HepG2 (cell line): ENCODE measurements at regions not wholly inside any gene's neighbourhood (a gene's known extent, or its start where the extent isn't known, plus 50 kb on each side); places are given as distances from the start of the nearest gene placed in this dataset.

ENCODE experiments used
- ATAC-seq: fragments of 200-7000 bp; cut with Tn5 transposase; 3 replicates; pipeline ENCODE4 v1.9.1; 2020; ENCODE audit warnings: mild to moderate bottlenecking, moderate library complexity
- BruUV-seq: library from RNA; stranded (reverse); fragments of 400-500 nt; replicated peaks from 2 replicates; lab custom pipeline; 2021; lab: Mats Ljungman, UMichigan
- CTCF ChIA-PET: fragments of 300-600 bp; formaldehyde crosslinking; extraction: SDS; loops from one replicate; lab custom pipeline; 2021; ENCODE audit warnings: low total read pairs, inconsistent platforms, low intra/inter-chr PET ratio; lab: Yijun Ruan, JAX
- POLR2A ChIA-PET: fragments of 350-600 bp; sonication (Branson Sonifier 250); formaldehyde crosslinking; loops from one replicate; lab custom pipeline; 2020; ENCODE audit warnings: antibody characterized with exemption, inconsistent platforms; lab: Yijun Ruan, JAX
- DNase-seq: peaks from one replicate; pipeline ENCODE4 v3.0.0-alpha.2; 2015; ENCODE audit warnings: low spot score
- FAIRE-seq: peaks from 3 replicates; lab custom pipeline; 2011; peaks lifted over from hg19 to GRCh38; lab: Jason Lieb, UNC
- H2AFZ ChIP-seq: one replicate; pipeline ENCODE4 v1.6.1; 2011; ENCODE audit warnings: low read length, inconsistent platforms
- H3K27ac ChIP-seq: fragments of 300-600 bp; 3 replicates; pipeline ENCODE4 v1.8.0; 2011; ENCODE audit warnings: mixed run types, mild to moderate bottlenecking, mixed read lengths, low read length, inconsistent platforms; ENCODE audit not compliant: insufficient read depth; ENCODE audit errors: extremely low read length
- H3K27me3 ChIP-seq, 2 experiments: fragments of 200-600 bp in 1 of 2; 2 replicates in 1 of 2; 3 replicates in 1 of 2; pipeline versions ENCODE4 v1.6.0 to v1.8.0; 2011; ENCODE audit warnings: low read length in 2 of 2, mild to moderate bottlenecking in 2 of 2, moderate library complexity in 2 of 2, inconsistent platforms in 1 of 2; ENCODE audit not compliant: insufficient read depth in 2 of 2, control insufficient read depth in 1 of 2
- H3K36me3 ChIP-seq, 2 experiments: fragments of 200-600 bp in 1 of 2; replicated peaks in 1 of 2; 2 replicates in 1 of 2; 3 replicates in 1 of 2; pipeline versions ENCODE4 v1.5.1 to v1.8.0; 2011; ENCODE audit warnings: low read length in 2 of 2, inconsistent platforms in 1 of 2; ENCODE audit not compliant: insufficient read depth in 2 of 2, control insufficient read depth in 1 of 2
- H3K4me1 ChIP-seq: 2 replicates; pipeline ENCODE4 v1.5.1; 2012; ENCODE audit warnings: low read length, inconsistent platforms; ENCODE audit not compliant: insufficient read depth
- H3K4me2 ChIP-seq: 2 replicates; pipeline ENCODE4 v1.6.0; 2011; ENCODE audit warnings: low read depth, low read length, inconsistent platforms
- H3K4me3 ChIP-seq, 3 experiments: fragments of 200-600 bp in 1 of 3; sonication (generic), shearing (Covaris generic) in 1 of 3; replicated peaks in 1 of 3; 2 replicates each; pipeline ENCODE4 v1.5.1; 2011 to 2016; ENCODE audit warnings: low read length in 3 of 3, inconsistent platforms in 2 of 3, low read depth in 2 of 3, mild to moderate bottlenecking in 2 of 3, control low read depth in 1 of 3, mixed read lengths in 1 of 3; ENCODE audit not compliant: insufficient read depth in 1 of 3
- H3K79me2 ChIP-seq: one replicate; pipeline ENCODE4 v1.6.1; 2011; ENCODE audit warnings: low read length, inconsistent platforms; ENCODE audit not compliant: insufficient read depth
- H3K9ac ChIP-seq: 2 replicates; pipeline ENCODE4 v1.6.0; 2011; ENCODE audit warnings: mild to moderate bottlenecking, low read depth, low read length, inconsistent platforms; ENCODE audit not compliant: insufficient read depth
- H3K9me3 ChIP-seq: 2 replicates; pipeline ENCODE4 v1.5.1; 2012; ENCODE audit warnings: mild to moderate bottlenecking, low read length
- H4K20me1 ChIP-seq: 2 replicates; pipeline ENCODE4 v1.6.0; 2011; ENCODE audit warnings: inconsistent platforms, mild to moderate bottlenecking, low read length, moderate library complexity; ENCODE audit not compliant: insufficient read depth
- KDM3A ChIP-seq: IDR thresholded peaks from 2 replicates; pipeline ENCODE4 v1.6.1; 2018; ENCODE audit warnings: low read depth, missing compliant biosample characterization
- SP4 ChIP-seq: sonication (generic); formaldehyde crosslinking; IDR thresholded peaks from 2 replicates; pipeline ENCODE4 v1.8.1; 2023; ENCODE audit warnings: mild to moderate bottlenecking, missing genetic modification reagents
- ZNF468 ChIP-seq: sonication (generic); formaldehyde crosslinking; IDR thresholded peaks from 2 replicates; pipeline ENCODE4 v1.8.0; 2022; ENCODE audit warnings: mild to moderate bottlenecking, moderate library complexity, missing genetic modification reagents
- ZNF772 ChIP-seq: sonication (generic); formaldehyde crosslinking; IDR thresholded peaks from 2 replicates; pipeline ENCODE4 v1.5.0; 2020; ENCODE audit warnings: mild to moderate bottlenecking, missing genetic modification reagents
- WGBS: methylation state at CpG from one replicate; pipeline ENCODE4 v1.1.6; 2017; ENCODE audit warnings: low lambda C conversion rate; 5-methylcytosine and 5-hydroxymethylcytosine counted together
- in situ Hi-C: cut with HindIII; loops from 2 replicates; pipeline ENCODE4 v1.10.0; 2017; ENCODE audit warnings: low pct_unique_long_range_greater_than_20kb; ENCODE audit not compliant: extremely low pct_ligation_motif_present
- intact Hi-C: fragments of 100-400 bp; cut with micrococcal nuclease; formaldehyde crosslinking; loops from one replicate; pipeline ENCODE4 v1.10.0; 2022; ENCODE audit not compliant: unreplicated experiment
- TF ChIP-seq, protein P1 (sequence below): sonication (generic); formaldehyde crosslinking; IDR thresholded peaks from 2 replicates; pipeline ENCODE4 v1.8.1; 2022; ENCODE audit warnings: low read depth, mild to moderate bottlenecking, missing genetic modification reagents
- TF ChIP-seq, protein P2 (sequence below): sonication (generic); formaldehyde crosslinking; IDR thresholded peaks from 2 replicates; pipeline ENCODE4 v1.8.0; 2023; ENCODE audit warnings: mild to moderate bottlenecking, missing genetic modification reagents

DNA sequence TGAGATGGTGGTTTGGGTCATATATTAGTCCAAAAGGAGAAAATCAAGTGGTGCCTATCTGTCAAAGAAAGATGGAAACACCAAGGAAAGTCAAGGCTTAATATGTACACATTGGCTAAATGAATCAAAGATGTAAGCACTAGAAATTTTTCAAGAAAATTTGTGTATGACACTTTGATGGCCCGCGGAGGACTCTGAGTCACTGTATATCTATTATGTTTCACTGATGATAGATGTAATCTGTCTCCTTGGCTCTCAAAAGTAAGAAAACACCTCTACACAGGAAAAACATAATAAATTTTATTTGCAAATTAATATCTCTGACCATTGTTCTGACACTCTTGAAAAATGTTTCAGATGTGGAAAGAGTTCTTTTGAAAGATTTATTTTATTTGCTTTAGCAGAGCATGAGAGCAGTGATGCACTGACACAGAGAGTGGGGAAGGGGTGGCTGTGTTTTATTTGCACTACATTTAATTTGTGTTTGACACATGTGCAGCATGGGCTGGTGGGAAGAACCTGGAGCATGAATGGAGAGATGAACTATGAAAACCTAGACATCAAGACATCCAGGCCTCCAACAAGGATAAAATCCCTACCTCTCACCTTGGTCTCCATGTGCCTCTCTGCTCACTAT lies 180.8 kb upstream of the GAS1 start:
- H4K20me1 ChIP-seq: no peaks in the 10 kb centered on the region
- H3K79me2 ChIP-seq: no peaks in the 10 kb centered on the region
- DNase-seq (no peak), FAIRE-seq (no peak), ATAC-seq (no peak)
- no TSS peak for BruUV-seq
- intact Hi-C loops (no loop called here), in situ Hi-C loops (no loop called here)
- no peak overlapping the region for H3K4me3 ChIP-seq
- no peaks in the 10 kb centered on the region for H3K36me3 ChIP-seq
- no peaks in the 10 kb centered on the region for H3K4me1 ChIP-seq
- TF ChIP-seq, protein P1, sequence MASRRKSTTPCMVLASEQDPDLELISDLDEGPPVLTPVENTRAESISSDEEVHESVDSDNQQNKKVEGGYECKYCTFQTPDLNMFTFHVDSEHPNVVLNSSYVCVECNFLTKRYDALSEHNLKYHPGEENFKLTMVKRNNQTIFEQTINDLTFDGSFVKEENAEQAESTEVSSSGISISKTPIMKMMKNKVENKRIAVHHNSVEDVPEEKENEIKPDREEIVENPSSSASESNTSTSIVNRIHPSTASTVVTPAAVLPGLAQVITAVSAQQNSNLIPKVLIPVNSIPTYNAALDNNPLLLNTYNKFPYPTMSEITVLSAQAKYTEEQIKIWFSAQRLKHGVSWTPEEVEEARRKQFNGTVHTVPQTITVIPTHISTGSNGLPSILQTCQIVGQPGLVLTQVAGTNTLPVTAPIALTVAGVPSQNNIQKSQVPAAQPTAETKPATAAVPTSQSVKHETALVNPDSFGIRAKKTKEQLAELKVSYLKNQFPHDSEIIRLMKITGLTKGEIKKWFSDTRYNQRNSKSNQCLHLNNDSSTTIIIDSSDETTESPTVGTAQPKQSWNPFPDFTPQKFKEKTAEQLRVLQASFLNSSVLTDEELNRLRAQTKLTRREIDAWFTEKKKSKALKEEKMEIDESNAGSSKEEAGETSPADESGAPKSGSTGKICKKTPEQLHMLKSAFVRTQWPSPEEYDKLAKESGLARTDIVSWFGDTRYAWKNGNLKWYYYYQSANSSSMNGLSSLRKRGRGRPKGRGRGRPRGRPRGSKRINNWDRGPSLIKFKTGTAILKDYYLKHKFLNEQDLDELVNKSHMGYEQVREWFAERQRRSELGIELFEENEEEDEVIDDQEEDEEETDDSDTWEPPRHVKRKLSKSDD (CRISPR knock-in tag): no peak
- no peak for TF ChIP-seq SP4 (CRISPR knock-in tag)
- no peak for TF ChIP-seq ZNF772 (CRISPR knock-in tag)
- TF ChIP-seq KDM3A: no peak
- no peak for TF ChIP-seq ZNF468 (CRISPR knock-in tag)
- TF ChIP-seq, protein P2, sequence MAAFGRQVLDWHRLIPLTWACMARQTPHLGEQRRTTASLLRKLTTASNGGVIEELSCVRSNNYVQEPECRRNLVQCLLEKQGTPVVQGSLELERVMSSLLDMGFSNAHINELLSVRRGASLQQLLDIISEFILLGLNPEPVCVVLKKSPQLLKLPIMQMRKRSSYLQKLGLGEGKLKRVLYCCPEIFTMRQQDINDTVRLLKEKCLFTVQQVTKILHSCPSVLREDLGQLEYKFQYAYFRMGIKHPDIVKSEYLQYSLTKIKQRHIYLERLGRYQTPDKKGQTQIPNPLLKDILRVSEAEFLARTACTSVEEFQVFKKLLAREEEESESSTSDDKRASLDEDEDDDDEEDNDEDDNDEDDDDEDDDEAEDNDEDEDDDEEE: no peak
- no peak overlapping the region for H3K4me2 ChIP-seq
- WGBS: 97% methylated on average over 2 of the region's 2 CpGs
- ChIA-PET CTCF (no interaction called here), POLR2A (no interaction called here)
- H3K9ac ChIP-seq: no peak overlapping the region
- H3K9me3 ChIP-seq: no peaks in the 10 kb centered on the region
- no peak overlapping the region for H2AFZ ChIP-seq
- H3K27me3 ChIP-seq: no peaks in the 10 kb centered on the region; a peak in 1 of 5 replicates
- H3K27ac ChIP-seq: no peak overlapping the region
